ENCODE measurements at regions not wholly inside any gene's neighbourhood (a gene's known extent, or its start where the extent isn't known, plus 50 kb on each side); places are given as distances from the start of the nearest gene placed in this dataset.
"Not testable (repeated sequence)": the region's sequence is repeated elsewhere in the genome, so short reads cannot be mapped to it uniquely, and the experiment has no call there.

GRCh38 chr17:18546514-18547398 lies 70.2 kb downstream of the LGALS9C start:
- peak; percentile 35 for FAIRE-seq

GRCh38 chr17:18557086-18557485 lies 80.5 kb downstream of the LGALS9C start:
- not testable (repeated sequence) for DNase-seq (ENCODE audit: extremely low spot score, insufficient read length, low read depth); FAIRE-seq

More at GRCh38 chr17:18546514-18547398, 70.2 kb downstream of the LGALS9C start:
- not testable (repeated sequence) for DNase-seq (ENCODE audit: extremely low spot score, insufficient read length, low read depth)

GRCh38 chr17:18563381-18564098 lies 80.7 kb downstream of the TBC1D28 start:
- DNase-seq (ENCODE audit: extremely low spot score, insufficient read length, low read depth); FAIRE-seq: not testable (repeated sequence)

GRCh38 chr17:18564099-18564448 lies 80.1 kb downstream of the TBC1D28 start:
- not testable (repeated sequence) for DNase-seq (ENCODE audit: extremely low spot score, insufficient read length, low read depth)
- peak; percentile 59 for FAIRE-seq

GRCh38 chr17:18568108-18568995 lies 75.8 kb downstream of the TBC1D28 start:
- DNase-seq (ENCODE audit: extremely low spot score, insufficient read length, low read depth); FAIRE-seq: not testable (repeated sequence)

GRCh38 chr17:18569489-18569913 lies 74.7 kb downstream of the TBC1D28 start:
- not testable (repeated sequence) for DNase-seq (ENCODE audit: extremely low spot score, insufficient read length, low read depth); FAIRE-seq

GRCh38 chr17:18572536-18572935 lies 71.7 kb downstream of the TBC1D28 start:
- FAIRE-seq; DNase-seq (ENCODE audit: extremely low spot score, insufficient read length, low read depth): not testable (repeated sequence)

GRCh38 chr17:18574137-18574536 lies 70.1 kb downstream of the TBC1D28 start:
- not testable (repeated sequence) for DNase-seq (ENCODE audit: extremely low spot score, insufficient read length, low read depth); FAIRE-seq
